ENCODE measurements at regions not wholly inside any gene's neighbourhood (a gene's known extent, or its start where the extent isn't known, plus 50 kb on each side); places are given as distances from the start of the nearest gene placed in this dataset.

DNA sequence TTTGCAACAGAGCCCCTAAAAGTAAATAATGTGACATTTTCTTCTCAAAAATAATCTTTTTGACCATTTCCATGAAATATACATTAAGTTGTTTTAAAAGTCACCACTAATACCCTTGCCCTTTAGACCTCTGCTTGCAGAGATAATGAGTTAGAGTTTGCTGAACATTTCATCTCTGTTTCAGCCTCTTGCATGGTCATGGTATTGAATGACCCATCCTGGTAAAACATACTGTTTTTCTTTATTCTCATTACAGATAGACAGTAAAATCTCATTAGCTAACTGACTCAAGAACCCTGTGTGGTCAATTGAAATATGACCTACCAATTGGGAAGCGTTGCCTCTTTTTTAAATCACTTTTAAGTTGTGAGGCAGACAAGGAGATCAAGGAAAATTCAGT lies 916.7 kb downstream of the PDHA2 start:
- no peaks in the 10 kb centered on the region for H3K9me3 ChIP-seq (ENCODE audit: control insufficient read depth, insufficient read depth, low read length)

DNA sequence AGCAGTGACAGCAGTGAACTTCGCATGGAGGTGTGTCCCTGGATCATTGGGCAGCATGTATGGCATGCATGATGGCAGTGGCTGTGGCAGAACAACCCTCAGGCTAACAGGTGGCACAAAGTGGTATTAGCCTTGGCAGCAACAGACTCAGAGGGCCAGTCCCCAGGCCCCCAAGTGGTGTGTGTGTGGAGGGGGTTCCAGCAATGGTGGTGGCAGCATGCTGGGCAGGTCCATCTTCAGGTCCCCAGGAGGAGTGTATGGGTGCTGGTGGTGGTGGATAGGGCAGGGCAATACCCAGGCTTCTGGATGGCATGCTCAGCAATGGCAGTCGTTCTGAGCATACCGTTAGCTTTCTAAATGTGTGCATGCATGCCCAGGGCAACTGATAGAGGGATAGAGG lies 923.7 kb downstream of the PDHA2 start:
- Histone ChIP-seq H3K36me3 (ENCODE audit: insufficient read depth, low read length) (no peaks in the 10 kb centered on the region), H3K4me1 (ENCODE audit: insufficient read depth, low read length) (no peaks in the 10 kb centered on the region), H3K9me3 (ENCODE audit: control insufficient read depth, insufficient read depth, low read length) (no peaks in the 10 kb centered on the region), H3K9ac (ENCODE audit: low read depth, low read length) (no peak overlapping the region)

More for the DNA sequence above, 916.7 kb downstream of the PDHA2 start:
- Histone ChIP-seq H3K4me1 (ENCODE audit: insufficient read depth, low read length) (no peaks in the 10 kb centered on the region), H3K36me3 (ENCODE audit: insufficient read depth, low read length) (no peaks in the 10 kb centered on the region), H3K9ac (ENCODE audit: low read depth, low read length) (no peak overlapping the region)

DNA sequence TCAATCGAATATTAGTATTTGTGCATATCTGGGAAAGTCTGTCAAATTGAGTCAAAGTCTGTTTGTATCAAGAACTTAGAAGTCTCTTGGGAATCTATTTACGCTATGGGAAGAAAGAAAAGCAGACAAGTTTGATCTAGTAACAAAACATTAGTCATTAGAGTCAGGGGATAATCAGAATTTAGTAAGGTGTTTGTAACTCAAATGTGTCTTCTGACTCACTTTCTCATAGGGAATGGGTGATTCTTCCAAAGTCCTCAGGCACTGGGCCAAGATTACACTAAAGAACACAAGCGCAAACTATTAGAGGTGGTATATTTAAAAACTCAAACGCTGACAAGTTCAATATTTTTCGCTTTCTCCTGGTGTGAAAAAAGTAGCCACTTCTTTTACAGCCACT lies 926.5 kb downstream of the PDHA2 start:
- Histone ChIP-seq H3K4me1 (ENCODE audit: insufficient read depth, low read length) (no peaks in the 10 kb centered on the region), H3K36me3 (ENCODE audit: insufficient read depth, low read length) (no peaks in the 10 kb centered on the region), H3K9ac (ENCODE audit: low read depth, low read length) (no peak overlapping the region), H3K9me3 (ENCODE audit: control insufficient read depth, insufficient read depth, low read length) (no peaks in the 10 kb centered on the region)

DNA sequence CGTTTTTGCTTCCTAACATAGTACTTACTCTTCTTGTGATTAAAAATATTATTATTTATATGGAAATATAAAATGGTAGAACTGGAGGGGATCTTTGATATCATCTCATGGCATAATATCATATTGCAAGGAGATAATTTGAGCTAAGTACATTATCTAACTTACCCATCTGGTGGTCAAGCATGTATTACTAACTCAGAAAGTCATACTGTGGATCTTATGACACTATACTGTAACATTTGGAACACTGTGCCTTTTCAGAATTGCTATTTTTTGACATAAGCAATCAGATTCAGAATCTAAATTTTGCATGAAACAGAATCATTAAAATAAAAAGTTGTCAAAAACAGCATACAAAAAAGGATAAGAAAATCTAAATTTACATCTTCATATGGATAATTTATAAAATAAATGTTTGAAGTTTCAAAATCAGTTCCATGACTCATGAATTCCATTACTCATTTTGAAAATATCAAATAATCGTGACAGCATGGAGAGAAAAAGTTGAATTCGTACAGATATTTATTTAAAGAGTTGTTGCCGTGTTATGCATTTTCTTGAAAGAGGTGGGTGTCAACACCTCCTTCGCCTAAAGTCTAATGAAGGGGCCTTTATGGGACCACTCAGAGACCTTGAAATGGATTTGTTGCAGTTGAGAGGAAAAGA lies 928.1 kb downstream of the PDHA2 start:
- Histone ChIP-seq H3K9ac (ENCODE audit: low read depth, low read length) (no peak overlapping the region), H3K4me1 (ENCODE audit: insufficient read depth, low read length) (no peaks in the 10 kb centered on the region), H3K9me3 (ENCODE audit: control insufficient read depth, insufficient read depth, low read length) (no peaks in the 10 kb centered on the region), H3K36me3 (ENCODE audit: insufficient read depth, low read length) (no peaks in the 10 kb centered on the region)

DNA sequence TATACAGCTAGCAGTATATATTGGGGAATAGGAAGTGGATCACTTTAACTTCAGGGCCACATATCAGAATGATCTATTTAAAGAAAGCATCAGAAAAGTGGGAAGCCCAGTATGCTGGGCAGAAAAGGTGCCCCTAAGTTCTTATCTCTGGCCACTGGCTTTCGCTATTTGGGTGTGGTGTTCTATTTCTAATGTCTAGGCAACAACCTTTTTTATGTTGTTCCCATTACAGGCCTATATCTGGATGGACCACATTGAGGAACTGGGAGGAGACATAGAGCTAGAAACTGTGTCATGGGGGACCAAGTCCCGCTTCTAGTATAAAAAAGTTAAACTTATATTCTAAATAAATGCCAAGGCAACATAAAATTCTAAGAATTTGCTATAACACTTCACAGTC lies 935.6 kb downstream of the PDHA2 start:
- no peaks in the 10 kb centered on the region for H3K36me3 ChIP-seq (ENCODE audit: insufficient read depth, low read length)

DNA sequence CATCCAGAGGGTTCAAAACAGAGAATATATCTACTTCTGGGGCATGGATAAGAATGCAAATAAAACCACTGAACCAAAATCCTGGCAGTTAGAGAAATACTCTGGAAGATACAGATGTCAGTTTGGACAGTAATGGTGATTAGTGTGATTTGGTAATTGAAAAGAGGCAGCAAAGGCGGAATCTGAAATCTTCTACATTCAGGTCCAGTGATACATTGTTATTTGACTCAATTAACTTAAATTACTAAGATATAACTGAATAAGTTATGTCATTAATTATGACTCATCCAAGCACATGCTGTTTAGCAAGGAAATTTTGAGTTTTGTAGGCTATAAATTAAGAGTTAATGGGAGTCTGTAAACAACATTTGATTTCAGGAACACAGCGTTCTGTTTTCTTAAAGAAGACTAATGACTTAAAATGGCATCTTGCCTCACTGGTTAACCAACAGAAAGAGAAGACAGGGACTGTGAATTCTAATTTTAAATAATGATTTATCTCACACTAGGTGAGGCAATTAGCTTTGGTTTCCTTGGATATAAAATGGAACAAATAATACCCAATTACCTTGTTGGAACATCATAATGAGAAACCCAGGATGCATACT lies 937.1 kb downstream of the PDHA2 start:
- Histone ChIP-seq H3K9me3 (ENCODE audit: control insufficient read depth, insufficient read depth, low read length) (no peaks in the 10 kb centered on the region), H3K36me3 (ENCODE audit: insufficient read depth, low read length) (no peaks in the 10 kb centered on the region), H3K4me1 (ENCODE audit: insufficient read depth, low read length) (no peaks in the 10 kb centered on the region), H3K9ac (ENCODE audit: low read depth, low read length) (no peak overlapping the region)

More for the DNA sequence above, 935.6 kb downstream of the PDHA2 start:
- Histone ChIP-seq H3K9ac (ENCODE audit: low read depth, low read length) (no peak overlapping the region), H3K4me1 (ENCODE audit: insufficient read depth, low read length) (no peaks in the 10 kb centered on the region), H3K9me3 (ENCODE audit: control insufficient read depth, insufficient read depth, low read length) (no peaks in the 10 kb centered on the region)

DNA sequence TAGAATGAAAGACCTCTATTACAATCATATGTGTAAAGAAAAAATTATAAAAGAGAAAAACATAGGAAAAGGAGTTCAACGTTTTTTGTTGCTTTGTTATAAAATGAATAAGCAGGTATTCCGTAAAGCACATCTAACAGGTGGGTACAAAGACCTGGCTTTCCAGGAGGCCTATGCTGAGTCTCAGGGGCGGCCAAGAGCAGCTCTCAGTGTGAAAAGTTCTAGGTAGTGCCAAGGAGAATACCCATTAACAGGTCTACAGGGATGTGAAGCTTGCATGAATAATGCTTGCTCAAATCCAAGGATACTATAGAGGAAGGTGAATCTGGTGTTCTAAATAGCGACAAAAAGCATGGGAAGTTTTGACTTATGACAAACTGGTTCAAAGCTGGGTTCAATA lies 944.4 kb downstream of the PDHA2 start:
- Histone ChIP-seq H3K9me3 (ENCODE audit: control insufficient read depth, insufficient read depth, low read length) (no peaks in the 10 kb centered on the region), H3K36me3 (ENCODE audit: insufficient read depth, low read length) (no peaks in the 10 kb centered on the region), H3K9ac (ENCODE audit: low read depth, low read length) (no peak overlapping the region), H3K4me1 (ENCODE audit: insufficient read depth, low read length) (no peaks in the 10 kb centered on the region)

DNA sequence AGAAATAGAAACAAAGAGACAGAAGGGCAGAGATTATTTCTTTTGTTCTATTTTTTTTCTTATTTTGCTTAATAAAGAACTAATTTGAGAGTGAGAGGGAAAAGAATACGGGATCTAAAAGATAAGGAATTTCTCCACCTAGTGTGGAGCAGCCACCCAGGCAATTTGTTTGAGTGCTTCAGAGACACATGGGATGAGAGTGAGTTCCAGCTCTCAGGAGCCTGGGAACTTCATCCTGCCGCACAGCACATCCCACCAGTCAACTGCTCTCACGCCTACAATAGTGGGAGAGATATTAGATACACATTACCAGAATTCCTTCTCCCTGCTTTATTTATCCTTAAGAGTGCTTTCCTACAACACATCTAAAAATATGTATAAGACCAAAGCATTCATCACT lies 946.4 kb downstream of the PDHA2 start:
- no peaks in the 10 kb centered on the region for H3K36me3 ChIP-seq (ENCODE audit: insufficient read depth, low read length)
- H3K9me3 ChIP-seq (ENCODE audit: control insufficient read depth, insufficient read depth, low read length) = no peaks in the 10 kb centered on the region
- no peak overlapping the region for H3K9ac ChIP-seq (ENCODE audit: low read depth, low read length)
- H3K4me1 ChIP-seq (ENCODE audit: insufficient read depth, low read length) = no peaks in the 10 kb centered on the region

DNA sequence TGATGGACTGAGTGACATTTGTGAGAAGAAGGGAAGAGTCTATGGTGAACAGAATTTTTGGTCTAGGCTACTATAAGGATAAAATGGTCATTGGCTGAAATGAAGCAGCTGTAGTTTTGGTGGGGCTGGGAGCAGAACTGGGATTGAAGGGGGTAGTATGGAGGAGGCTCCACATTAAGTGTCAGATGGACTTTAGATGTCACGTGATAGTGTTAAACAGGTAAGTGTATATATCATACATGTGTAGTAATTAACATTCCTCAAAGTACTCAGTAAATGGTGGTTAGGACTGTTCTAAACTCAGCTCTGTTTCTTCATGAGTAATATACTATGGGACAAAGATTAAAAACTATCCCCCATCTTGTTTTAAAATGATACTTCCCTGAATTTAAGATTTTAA lies 947.9 kb downstream of the PDHA2 start:
- Histone ChIP-seq H3K9me3 (ENCODE audit: control insufficient read depth, insufficient read depth, low read length) (no peaks in the 10 kb centered on the region), H3K4me1 (ENCODE audit: insufficient read depth, low read length) (no peaks in the 10 kb centered on the region), H3K36me3 (ENCODE audit: insufficient read depth, low read length) (no peaks in the 10 kb centered on the region), H3K9ac (ENCODE audit: low read depth, low read length) (no peak overlapping the region)

DNA sequence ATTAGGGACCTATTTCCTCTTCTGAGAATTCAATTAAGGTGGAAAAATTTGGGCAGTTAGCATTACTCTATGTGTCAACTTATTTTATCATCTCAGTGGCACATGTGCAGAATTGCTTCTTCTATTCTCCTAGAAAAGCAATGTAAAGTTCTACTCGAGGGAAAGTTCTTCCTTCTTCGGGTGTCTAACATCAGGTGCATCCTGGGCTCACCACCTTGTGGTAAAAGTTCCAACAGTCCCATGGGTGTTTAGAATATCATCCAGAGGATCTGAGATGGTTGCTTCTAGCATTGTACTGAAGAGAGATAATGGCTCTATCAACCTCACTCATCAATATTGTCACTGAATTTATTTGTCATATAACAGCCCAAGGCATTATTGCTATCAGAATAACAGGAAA lies 969.7 kb downstream of the PDHA2 start:
- H3K9me3 ChIP-seq (ENCODE audit: control insufficient read depth, insufficient read depth, low read length) = no peaks in the 10 kb centered on the region
- H3K4me1 ChIP-seq (ENCODE audit: insufficient read depth, low read length) = no peaks in the 10 kb centered on the region
- H3K9ac ChIP-seq (ENCODE audit: low read depth, low read length) = no peak overlapping the region
- H3K36me3 ChIP-seq (ENCODE audit: insufficient read depth, low read length) = no peaks in the 10 kb centered on the region

DNA sequence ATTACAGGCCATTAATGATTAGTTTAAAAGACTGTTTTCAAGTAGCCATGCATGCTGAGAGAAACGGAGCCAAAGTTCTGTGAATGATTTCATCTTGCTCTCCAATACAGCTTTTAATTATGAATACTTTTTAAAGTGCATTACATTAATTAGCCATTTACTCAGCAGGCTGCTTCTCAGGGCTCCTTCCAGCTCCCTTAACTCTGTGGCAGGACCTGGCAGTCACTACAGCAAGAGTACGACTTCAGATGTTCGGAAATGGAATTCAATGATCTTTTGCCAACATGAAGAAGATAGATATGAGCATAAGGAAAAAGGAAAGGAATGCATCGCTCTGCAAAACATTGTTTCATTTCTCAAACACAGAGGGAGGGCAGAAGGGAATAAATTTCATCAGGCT lies 987.2 kb downstream of the PDHA2 start:
- Histone ChIP-seq H3K4me1 (ENCODE audit: insufficient read depth, low read length) (no peaks in the 10 kb centered on the region), H3K9ac (ENCODE audit: low read depth, low read length) (no peak overlapping the region)

DNA sequence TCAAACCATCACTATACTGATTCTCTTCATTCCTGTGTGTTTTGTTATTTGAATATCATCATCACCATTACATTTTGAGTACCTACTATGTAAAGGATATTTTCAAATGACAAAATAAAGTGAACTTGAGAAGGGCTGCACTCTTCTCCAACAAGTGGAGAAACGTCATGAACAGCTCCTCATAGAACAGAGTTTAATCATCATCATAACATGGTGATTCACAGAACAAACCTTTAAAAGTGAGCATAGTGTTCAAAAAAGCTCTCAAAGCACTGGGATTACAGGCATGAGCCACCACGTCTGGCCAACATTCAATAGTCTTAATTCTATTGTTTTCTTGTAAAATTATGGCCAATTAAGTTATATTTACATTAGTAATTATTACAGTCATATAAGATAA lies 993.9 kb downstream of the PDHA2 start:
- no peaks in the 10 kb centered on the region for H3K36me3 ChIP-seq (ENCODE audit: insufficient read depth, low read length)
- no peak overlapping the region for H3K9ac ChIP-seq (ENCODE audit: low read depth, low read length)
- H3K9me3 ChIP-seq (ENCODE audit: control insufficient read depth, insufficient read depth, low read length) = no peaks in the 10 kb centered on the region; the same call in 1 of the 2 replicates
- H3K4me1 ChIP-seq (ENCODE audit: insufficient read depth, low read length) = no peaks in the 10 kb centered on the region

More for the DNA sequence above, 987.2 kb downstream of the PDHA2 start:
- no peaks in the 10 kb centered on the region for H3K36me3 ChIP-seq (ENCODE audit: insufficient read depth, low read length)
- H3K9me3 ChIP-seq (ENCODE audit: control insufficient read depth, insufficient read depth, low read length) = no peaks in the 10 kb centered on the region

DNA sequence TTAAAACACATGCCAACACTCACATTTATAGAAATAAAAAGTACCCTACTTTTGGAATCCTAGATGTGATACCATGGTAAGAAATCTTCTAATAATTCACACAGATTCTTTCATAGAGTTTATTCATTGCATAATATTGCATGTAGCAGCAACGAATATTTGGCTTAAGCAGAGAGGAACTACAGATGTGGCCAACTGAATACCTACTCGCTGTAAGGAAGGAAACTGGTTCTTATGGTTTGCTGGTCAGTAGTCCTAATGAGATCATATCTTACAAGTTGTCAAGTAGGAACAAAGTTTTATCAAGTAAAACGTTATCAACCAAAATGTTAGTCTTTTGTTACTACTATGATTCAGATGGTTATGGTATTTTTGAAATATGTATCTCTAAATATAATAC lies 996.1 kb downstream of the PDHA2 start:
- no peak overlapping the region for H3K9ac ChIP-seq (ENCODE audit: low read depth, low read length)
- H3K36me3 ChIP-seq (ENCODE audit: insufficient read depth, low read length) = no peaks in the 10 kb centered on the region
- H3K9me3 ChIP-seq (ENCODE audit: control insufficient read depth, insufficient read depth, low read length) = no peaks in the 10 kb centered on the region; the same call in 1 of the 2 replicates
- H3K4me1 ChIP-seq (ENCODE audit: insufficient read depth, low read length) = no peaks in the 10 kb centered on the region

DNA sequence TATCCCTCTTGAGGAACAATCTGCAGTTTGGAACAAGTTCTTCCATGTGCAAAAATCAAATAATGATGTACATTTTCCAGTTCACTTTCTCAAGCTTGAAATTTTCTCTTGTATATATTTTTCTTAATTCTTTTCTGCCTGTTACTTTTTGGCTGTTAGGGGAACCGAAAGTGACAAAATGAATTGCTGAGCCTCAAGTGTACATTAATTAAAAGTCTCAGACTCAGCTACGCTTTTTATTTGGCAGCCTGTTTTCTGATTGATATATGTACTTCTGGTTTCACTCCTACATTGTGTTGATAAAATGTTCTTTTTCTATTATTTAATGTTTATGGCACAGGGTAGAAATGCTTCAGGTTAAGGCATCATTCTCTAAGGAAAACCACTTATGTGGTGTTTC lies 999.5 kb downstream of the PDHA2 start:
- H3K9ac ChIP-seq (ENCODE audit: low read depth, low read length) = no peak overlapping the region
- no peaks in the 10 kb centered on the region for H3K36me3 ChIP-seq (ENCODE audit: insufficient read depth, low read length)
- H3K9me3 ChIP-seq (ENCODE audit: control insufficient read depth, insufficient read depth, low read length) = no peaks in the 10 kb centered on the region; the same call in 1 of the 2 replicates
- no peaks in the 10 kb centered on the region for H3K4me1 ChIP-seq (ENCODE audit: insufficient read depth, low read length)

DNA sequence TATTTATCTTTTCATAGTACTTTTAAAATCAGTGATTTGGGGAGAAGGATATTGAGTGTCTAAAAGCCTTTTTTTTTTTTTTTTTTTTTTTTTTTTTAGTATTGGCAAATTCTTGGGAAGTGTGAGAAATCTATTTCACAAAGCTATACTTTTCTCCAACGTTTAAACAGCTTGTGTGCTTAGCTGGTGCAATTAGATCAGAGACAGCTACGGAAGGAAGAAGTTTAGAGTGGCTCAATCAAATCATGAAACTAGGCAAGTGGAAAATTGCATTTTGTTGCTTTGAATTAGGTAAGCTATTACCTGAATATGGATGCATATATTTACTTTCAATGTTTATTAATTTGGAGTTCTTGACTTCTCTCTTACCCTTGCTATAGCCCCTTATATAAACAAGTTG lies 1001.9 kb downstream of the PDHA2 start:
- Histone ChIP-seq H3K9me3 (ENCODE audit: control insufficient read depth, insufficient read depth, low read length) (no peaks in the 10 kb centered on the region; the same call in 1 of the 2 replicates), H3K9ac (ENCODE audit: low read depth, low read length) (no peak overlapping the region), H3K4me1 (ENCODE audit: insufficient read depth, low read length) (no peaks in the 10 kb centered on the region), H3K36me3 (ENCODE audit: insufficient read depth, low read length) (no peaks in the 10 kb centered on the region)

Data from ES-I3 (cell line).